Inflammatory macrophage treated with lipopolysaccharide for 1 hour (primary cell): ENCODE measurements at regions not wholly inside any gene's neighbourhood (a gene's known extent, or its start where the extent isn't known, plus 50 kb on each side); places are given as distances from the start of the nearest gene placed in this dataset.
"Not testable (repeated sequence)": the region's sequence is repeated elsewhere in the genome, so short reads cannot be mapped to it uniquely, and the experiment has no call there.

Experiments
- DNase-seq, 2 donors: peaks; one replicate each; pipeline ENCODE4 v3.0.0-alpha.2; 2020 to 2022

DNA sequence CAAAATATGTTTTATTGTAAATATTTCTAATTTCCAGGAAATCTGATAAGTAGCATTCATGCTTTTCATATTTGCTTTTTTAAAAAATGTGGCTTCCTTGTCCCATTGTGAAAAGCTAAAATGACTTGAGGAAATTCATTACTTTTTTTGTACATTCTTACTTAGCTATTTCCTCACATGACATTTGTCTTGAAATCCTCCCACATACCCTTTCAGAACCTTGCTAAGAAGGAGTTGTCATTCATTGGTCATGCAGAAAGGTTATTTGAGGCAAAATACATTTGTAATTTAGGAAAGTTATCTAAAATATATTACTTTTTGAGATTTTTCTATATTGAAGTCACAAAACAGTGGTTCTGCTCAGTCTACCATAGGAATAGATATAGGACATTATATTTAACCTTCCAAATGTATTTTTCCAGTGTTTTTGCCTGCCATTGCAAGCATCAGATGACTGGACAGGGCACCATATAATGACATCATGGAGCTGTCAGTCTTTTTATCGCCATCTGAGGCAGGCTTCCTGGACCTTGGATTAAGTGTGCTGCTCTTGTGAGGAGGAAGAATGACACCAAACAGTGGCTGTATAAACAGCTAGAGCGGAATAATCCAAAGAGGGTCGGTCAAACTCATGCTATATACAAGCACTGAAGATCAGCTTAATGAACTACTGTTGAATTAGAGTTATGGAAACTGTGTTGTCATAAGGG is 109.4 kb upstream of the HCRTR2 start:
- peak; percentile 46 to 81 for DNase-seq

GRCh38 chr6:55069132-55069781 is 105.1 kb upstream of the HCRTR2 start:
- peak; percentile 25 to 70 for DNase-seq

- DNase-seq = no peak
Measured at GRCh38 chr6:55082021-55082420, 92.3 kb upstream of the HCRTR2 start.

GRCh38 chr6:55088011-55088410 is 86.3 kb upstream of the HCRTR2 start:
- not testable (repeated sequence) for DNase-seq

GRCh38 chr6:55088902-55089301 is 85.4 kb upstream of the HCRTR2 start:
- no peak for DNase-seq

- DNase-seq = no peak
Measured at GRCh38 chr6:55089325-55089724, 85.0 kb upstream of the HCRTR2 start.

DNA sequence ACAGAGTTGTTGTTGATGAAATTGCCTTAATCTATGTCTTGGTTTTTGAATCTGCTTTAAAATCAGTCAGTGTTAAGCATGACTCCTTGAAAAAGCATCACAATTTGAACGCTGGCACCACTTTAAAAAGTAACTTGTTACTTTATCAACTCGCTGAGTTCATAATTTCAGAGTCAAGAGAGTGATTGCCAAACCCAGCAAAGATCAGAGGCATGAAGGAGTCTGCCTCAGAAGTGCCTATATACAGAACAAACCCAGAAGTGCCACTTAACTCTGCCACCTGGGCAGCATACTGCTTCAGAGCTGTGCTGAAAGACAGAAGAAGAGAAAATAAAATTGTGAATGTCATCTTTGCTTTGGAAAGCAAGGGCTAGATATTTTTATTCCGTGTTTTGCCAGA is 73.6 kb upstream of the HCRTR2 start:
- no peak for DNase-seq

DNA sequence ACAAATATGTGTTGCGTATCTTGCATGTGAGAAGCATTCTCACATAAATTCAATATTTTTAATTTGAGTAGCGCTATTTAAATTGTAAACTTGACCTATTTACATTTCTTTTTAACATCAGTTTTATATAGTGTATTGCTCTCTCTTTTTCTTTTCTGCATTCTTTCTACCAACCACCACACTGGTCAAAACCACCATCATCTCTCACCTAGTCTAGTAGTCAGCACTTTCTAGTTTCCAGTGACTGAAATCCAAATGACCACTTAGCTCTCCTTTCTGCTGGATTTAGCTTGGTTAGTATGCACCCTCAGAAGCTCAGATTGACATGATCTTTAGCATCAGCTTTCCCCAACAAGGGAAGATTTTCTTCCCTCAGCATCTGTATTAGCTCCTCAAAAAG is 73.2 kb upstream of the HCRTR2 start:
- DNase-seq = no peak

DNA sequence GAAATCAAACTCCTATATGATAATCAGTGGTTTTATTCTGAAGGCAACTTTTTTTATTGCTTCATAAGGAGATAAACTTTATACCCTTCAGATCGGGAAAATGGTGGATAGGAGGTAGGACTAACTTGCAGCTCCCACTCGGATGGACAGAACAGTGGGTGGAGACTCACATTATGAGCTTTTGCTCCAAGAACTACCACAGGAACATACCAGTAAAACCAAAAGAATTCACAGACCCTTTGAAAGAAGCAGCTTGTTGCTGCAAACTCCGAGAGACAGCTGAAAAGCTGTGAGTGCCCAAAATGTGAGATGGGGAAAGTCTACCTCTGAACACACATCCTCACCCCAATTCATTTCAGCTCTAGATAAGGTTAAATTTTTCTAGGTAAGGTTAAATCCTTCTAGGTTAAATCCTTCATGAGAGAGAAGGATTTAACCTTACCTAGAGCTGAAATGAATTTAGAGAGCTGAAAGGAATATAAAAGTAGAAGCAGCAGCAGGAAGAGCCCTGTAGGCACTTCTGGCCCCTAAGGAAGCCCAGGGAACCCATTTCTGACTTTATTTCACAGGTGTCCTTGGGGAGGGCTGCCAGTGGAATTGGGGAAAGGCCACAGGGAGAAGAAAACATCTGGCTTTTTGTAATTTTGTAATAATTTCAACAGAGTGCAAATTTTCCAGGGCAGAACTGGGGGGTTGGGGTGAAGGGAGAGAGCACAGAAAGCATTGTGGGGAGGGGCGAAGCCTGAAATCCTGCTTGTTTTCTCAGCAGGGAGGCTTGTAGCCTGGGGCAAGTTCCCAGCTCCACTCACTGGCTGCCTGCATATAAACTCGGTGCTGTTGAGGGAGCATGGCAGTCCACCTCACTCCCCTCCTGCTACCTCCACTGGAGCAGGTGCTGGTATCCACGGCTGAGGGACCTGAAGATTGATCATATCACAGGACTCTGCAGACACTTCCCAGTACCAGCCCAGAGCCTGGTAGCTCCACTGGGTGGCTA is 65.9 kb upstream of the HCRTR2 start:
- DNase-seq = no peak

DNA sequence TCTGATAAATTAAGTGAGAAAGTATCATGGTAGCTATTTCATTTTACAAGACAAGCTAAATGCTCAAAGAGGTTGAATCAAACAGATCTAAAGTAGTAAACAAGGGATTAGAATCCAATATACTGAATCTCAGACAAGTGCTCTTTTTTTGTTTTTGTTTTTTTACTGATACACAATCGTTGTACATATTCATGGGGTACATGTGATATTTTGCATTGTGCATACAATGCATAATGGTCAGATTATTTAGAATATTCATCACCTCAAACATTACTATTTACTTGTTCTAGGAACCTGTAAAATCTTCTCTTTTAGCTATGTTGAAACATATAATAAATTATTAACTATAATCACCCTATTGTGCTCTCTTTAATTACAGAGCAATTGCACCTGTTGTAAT is 57.0 kb upstream of the HCRTR2 start:
- no peak for DNase-seq

- not testable (repeated sequence) for DNase-seq
Measured at GRCh38 chr6:55124241-55124640, 50.1 kb upstream of the HCRTR2 start.
